GM12864 (cell line): ENCODE measurements at regions not wholly inside any gene's neighbourhood (a gene's known extent, or its start where the extent isn't known, plus 50 kb on each side); places are given as distances from the start of the nearest gene placed in this dataset.
A peak's percentile ranks its signal among the peaks of the same experiment; 100 is the strongest.

ENCODE experiments used
- DNase-seq: peaks from one replicate; pipeline ENCODE4 v3.0.0-alpha.2; 2011; ENCODE audit warnings: low read depth
- H3K4me3 ChIP-seq: 2 replicates; pipeline ENCODE4 v1.5.1; 2011; ENCODE audit warnings: mild to moderate bottlenecking, low read depth, low read length, control low read depth
- CTCF ChIP-seq: IDR thresholded peaks from 2 replicates; pipeline ENCODE4 v1.5.1; 2011; ENCODE audit warnings: low read depth, mild to moderate bottlenecking, moderate library complexity, low read length, control low read depth, inconsistent platforms; ENCODE audit errors: missing control alignments

- no peak for TF ChIP-seq CTCF
- no peak for DNase-seq
- no peak overlapping the region for H3K4me3 ChIP-seq
These were observed 334.0 kb downstream of the TRIB2 start for GRCh38 chr2:13050764-13051163.

GRCh38 chr2:13052547-13052946, 335.8 kb downstream of the TRIB2 start:
- no peak for DNase-seq

GRCh38 chr2:13056259-13056843, 339.6 kb downstream of the TRIB2 start:
- H3K4me3 ChIP-seq = no peak overlapping the region
- TF ChIP-seq CTCF = peak; percentile 23
- DNase-seq = no peak

More at GRCh38 chr2:13052547-13052946, 335.8 kb downstream of the TRIB2 start:
- TF ChIP-seq CTCF = no peak
- H3K4me3 ChIP-seq = no peak overlapping the region

- no peak overlapping the region for H3K4me3 ChIP-seq
- DNase-seq = no peak
- TF ChIP-seq CTCF = no peak
These were observed 340.9 kb downstream of the TRIB2 start for GRCh38 chr2:13057671-13058070.

- no peak for TF ChIP-seq CTCF
- H3K4me3 ChIP-seq = no peak overlapping the region
- no peak for DNase-seq
These were observed 349.9 kb downstream of the TRIB2 start for GRCh38 chr2:13066676-13067075.

- TF ChIP-seq CTCF = no peak
- DNase-seq = no peak
- H3K4me3 ChIP-seq = no peak overlapping the region
These were observed 350.8 kb downstream of the TRIB2 start for GRCh38 chr2:13067508-13067907.

- TF ChIP-seq CTCF = no peak
- H3K4me3 ChIP-seq = no peak overlapping the region
- no peak for DNase-seq
These were observed 373.2 kb downstream of the TRIB2 start for GRCh38 chr2:13089971-13090370.
